Lower leg skin (tissue), 4 donors: ENCODE measurements at regions not wholly inside any gene's neighbourhood (a gene's known extent, or its start where the extent isn't known, plus 50 kb on each side); places are given as distances from the start of the nearest gene placed in this dataset.
"Not testable (repeated sequence)": the region's sequence is repeated elsewhere in the genome, so short reads cannot be mapped to it uniquely, and the experiment has no call there.

Experiments used
- DNase-seq, 2 donors: peaks; one replicate each; pipeline ENCODE4 v3.0.0-alpha.2; 2019; ENCODE audit warnings: low spot score in 2 of 2
- H3K4me3 ChIP-seq: fragments of 200-600 bp; sonication (generic); 2 replicates; pipeline ENCODE4 v1.5.1; 2017; ENCODE audit warnings: mild to moderate bottlenecking, low read depth; ENCODE audit not compliant: poor library complexity, severe bottlenecking
- CTCF ChIP-seq, 3 donors: fragments of 450-650 bp; IDR thresholded peaks; one replicate each; pipeline ENCODE4 v1.5.1; 2016; ENCODE audit warnings: antibody characterized with exemption in 3 of 3, mild to moderate bottlenecking in 3 of 3, moderate library complexity in 2 of 3
- POLR2A ChIP-seq, 2 donors: fragments of 450-650 bp; IDR thresholded peaks; one replicate each; pipeline ENCODE4 v1.6.1; 2016 to 2017; ENCODE audit warnings: antibody characterized with exemption in 2 of 2, mild to moderate bottlenecking in 1 of 2, moderate library complexity in 1 of 2
- WGBS, 2 donors: methylation state at CpG; one replicate each; pipeline ENCODE4 v1.1.5; 2018; 5-methylcytosine and 5-hydroxymethylcytosine counted together
- intact Hi-C: fragments of 100-400 bp; cut with DNase I; formaldehyde crosslinking; loops from one replicate; pipeline ENCODE4 v1.15.0; 2023; ENCODE audit warnings: low total_unique reads

DNA sequence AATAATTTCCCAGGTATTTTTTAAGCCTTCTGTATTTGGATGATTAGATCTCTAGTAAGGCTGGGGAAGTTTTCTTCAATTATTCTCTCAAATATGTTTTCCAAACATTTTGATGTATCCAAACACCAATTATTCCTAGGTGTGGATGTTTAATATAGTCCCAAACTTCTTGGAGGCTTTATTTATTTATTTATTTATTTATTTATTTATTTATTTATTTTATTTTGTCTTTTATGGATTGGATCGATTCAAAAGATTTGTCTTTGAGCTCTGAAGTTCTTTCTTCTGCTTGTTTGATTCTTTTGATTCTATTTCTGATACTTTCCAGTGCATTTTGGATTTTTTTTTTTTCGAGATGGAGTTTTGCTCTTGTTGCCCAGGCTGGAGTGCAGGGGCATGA is 2267.9 kb upstream of the RAG2 start:
- TF ChIP-seq CTCF (IDR thresholded peaks at IDR 0.05): no peak
- TF ChIP-seq POLR2A (IDR thresholded peaks at IDR 0.05): no peak
- H3K4me3 ChIP-seq: no peak overlapping the region
- intact Hi-C loops: no loop called here
- no peak for DNase-seq
- WGBS, 2 donors: 84 to 87% methylated on average over 2 of the region's 2 CpGs

DNA sequence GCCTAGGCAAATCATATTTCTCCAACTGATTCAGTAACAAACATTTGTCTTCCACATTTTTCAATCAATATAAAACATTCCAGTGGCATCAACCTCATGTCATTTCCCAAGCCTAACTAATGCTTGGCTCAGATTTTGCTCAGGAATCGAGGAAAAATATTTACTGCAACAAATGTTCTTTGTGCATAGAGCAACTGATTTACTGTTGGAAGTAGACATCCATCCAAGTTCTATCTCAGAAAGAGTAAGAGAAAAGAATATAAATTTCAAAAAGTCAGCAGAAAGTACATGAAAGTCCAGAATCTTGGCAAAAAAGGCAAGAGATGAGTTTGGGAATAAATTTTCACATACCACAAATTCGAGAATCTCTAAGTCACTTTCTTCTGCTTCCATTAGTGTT is 2245.0 kb upstream of the RAG2 start:
- TF ChIP-seq CTCF (IDR thresholded peaks at IDR 0.05) (no peak), POLR2A (IDR thresholded peaks at IDR 0.05) (no peak)
- WGBS, 2 donors: 47 to 54% methylated on average over 2 of the region's 2 CpGs
- H3K4me3 ChIP-seq: no peak overlapping the region
- DNase-seq: no peak
- intact Hi-C loops: no loop called here

GRCh38 chr11:38839071-38839470 is 2241.0 kb upstream of the RAG2 start:
- H3K4me3 ChIP-seq: no peak overlapping the region
- no peak for DNase-seq
- intact Hi-C loops: no loop called here
- TF ChIP-seq POLR2A (IDR thresholded peaks at IDR 0.05) (no peak), CTCF (IDR thresholded peaks at IDR 0.05) (no peak)
- 85 to 87% methylated on average over 3 of the region's 3 CpGs for WGBS, 2 donors

DNA sequence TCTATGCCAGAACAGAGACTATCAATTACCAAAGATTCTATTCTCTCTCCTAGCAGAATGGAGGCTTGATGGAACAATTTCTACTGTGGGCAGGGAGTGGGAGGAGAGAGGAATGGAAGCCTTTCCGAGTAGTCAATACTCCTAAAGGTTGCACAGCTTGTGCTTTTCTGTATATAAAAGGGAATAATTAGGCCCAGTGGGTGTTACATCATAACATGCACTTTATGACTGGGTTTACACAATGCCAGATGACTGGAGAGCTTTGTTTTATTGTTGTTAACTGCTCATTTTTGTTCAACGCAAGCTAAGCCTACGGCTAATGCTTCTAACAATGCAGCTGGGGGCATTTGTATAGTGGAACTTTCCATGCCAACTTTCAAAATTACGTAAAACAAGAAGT is 2237.9 kb upstream of the RAG2 start:
- TF ChIP-seq POLR2A (IDR thresholded peaks at IDR 0.05) (no peak), CTCF (IDR thresholded peaks at IDR 0.05) (no peak)
- H3K4me3 ChIP-seq: no peak overlapping the region
- WGBS, 2 donors: 54 to 63% methylated on average over 4 of the region's 4 CpGs
- DNase-seq: no peak
- intact Hi-C loops: no loop called here

DNA sequence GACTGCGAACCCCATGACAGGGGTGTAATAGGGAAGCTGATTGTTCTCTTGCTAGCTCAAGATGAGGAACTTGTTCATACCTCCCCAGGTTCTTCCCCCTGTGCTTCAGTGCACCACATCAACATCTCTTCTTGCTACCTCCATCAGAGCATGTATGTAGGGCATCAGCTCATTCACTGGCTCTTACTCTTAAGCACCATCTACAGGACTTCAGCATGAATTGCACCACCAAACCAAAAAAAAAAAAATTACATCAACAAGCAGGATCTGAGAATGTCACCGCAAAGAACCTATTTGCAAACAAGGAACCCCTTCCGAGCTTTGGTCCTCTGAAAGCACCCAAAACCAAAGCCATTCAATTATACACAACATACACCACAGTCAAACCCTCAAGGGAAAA is 2226.5 kb upstream of the RAG2 start:
- DNase-seq: no peak
- intact Hi-C loops: no loop called here
- no peak for TF ChIP-seq CTCF (IDR thresholded peaks at IDR 0.05)
- no peak for TF ChIP-seq POLR2A (IDR thresholded peaks at IDR 0.05)
- no peak overlapping the region for H3K4me3 ChIP-seq
- WGBS, 2 donors: 85 to 89% methylated on average over 3 of the region's 3 CpGs

DNA sequence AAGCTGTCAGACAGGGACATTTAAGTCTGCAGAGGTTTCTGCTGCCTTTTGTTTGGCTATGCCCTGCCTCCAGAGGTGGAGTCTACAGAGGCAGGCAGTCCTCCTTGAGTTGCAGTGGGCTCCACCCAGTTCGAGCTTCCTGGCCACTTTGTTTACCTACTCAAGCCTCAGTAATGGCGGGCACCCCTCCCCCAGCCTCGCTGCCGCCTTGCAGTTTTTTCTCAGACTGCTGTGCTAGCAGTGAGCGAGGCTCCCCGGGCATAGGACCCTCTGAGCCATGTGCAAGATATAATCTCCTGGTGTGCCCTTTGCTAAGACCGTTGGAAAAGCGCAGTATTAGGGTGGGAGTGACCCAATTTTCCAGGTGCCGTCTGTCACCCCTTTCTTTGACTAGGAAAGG is 2223.8 kb upstream of the RAG2 start:
- 89 to 92% methylated on average over 9 of the region's 9 CpGs for WGBS, 2 donors
- DNase-seq, H3K4me3 ChIP-seq, intact Hi-C loops: not testable (repeated sequence)
